ENCODE measurements at regions not wholly inside any gene's neighbourhood (a gene's known extent, or its start where the extent isn't known, plus 50 kb on each side); places are given as distances from the start of the nearest gene placed in this dataset.
"Not testable (repeated sequence)": the region's sequence is repeated elsewhere in the genome, so short reads cannot be mapped to it uniquely, and the experiment has no call there.

GRCh38 chr9:102728946-102729345 is 266.2 kb upstream of the CYLC2 start:
- Histone ChIP-seq H3K27ac (no peak overlapping the region), H3K9me3 (ENCODE audit: severe bottlenecking) (no peaks in the 10 kb centered on the region), H3K36me3 (no peaks in the 10 kb centered on the region), H3K4me3 (ENCODE audit: low read depth, low read length) (no peak overlapping the region), H3K27me3 (ENCODE audit: insufficient read depth, low read depth, severe bottlenecking) (no peaks in the 10 kb centered on the region)
- TF ChIP-seq, protein P1, sequence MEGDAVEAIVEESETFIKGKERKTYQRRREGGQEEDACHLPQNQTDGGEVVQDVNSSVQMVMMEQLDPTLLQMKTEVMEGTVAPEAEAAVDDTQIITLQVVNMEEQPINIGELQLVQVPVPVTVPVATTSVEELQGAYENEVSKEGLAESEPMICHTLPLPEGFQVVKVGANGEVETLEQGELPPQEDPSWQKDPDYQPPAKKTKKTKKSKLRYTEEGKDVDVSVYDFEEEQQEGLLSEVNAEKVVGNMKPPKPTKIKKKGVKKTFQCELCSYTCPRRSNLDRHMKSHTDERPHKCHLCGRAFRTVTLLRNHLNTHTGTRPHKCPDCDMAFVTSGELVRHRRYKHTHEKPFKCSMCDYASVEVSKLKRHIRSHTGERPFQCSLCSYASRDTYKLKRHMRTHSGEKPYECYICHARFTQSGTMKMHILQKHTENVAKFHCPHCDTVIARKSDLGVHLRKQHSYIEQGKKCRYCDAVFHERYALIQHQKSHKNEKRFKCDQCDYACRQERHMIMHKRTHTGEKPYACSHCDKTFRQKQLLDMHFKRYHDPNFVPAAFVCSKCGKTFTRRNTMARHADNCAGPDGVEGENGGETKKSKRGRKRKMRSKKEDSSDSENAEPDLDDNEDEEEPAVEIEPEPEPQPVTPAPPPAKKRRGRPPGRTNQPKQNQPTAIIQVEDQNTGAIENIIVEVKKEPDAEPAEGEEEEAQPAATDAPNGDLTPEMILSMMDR (IDR thresholded peaks at IDR 0.05; ENCODE audit: low read depth, low read length): no peak
- no peak for DNase-seq

DNA sequence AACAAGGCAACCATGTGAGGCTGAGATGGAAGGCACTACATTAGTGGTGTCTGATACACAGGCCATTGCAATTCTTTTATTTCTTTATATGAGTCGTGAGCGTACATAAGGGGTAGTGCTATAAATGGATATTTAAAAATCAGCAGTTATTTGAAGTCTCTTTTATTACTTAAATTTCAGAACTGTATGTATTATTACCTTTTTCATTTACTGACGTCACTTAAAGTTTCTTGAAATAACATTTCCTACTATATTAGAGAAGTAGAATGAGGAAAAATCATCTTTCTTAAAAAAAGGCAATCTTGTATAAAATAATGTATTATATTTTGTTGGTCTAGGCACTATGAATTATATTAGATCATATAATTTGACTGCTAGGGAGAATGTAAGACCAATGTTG is 280.9 kb upstream of the CYLC2 start:
- Histone ChIP-seq H3K27ac (no peak overlapping the region), H3K36me3 (no peaks in the 10 kb centered on the region), H3K4me3 (ENCODE audit: low read depth, low read length) (no peak overlapping the region), H3K27me3 (ENCODE audit: insufficient read depth, low read depth, severe bottlenecking) (no peaks in the 10 kb centered on the region), H3K9me3 (ENCODE audit: severe bottlenecking) (peaks cover 5% of the 10 kb centered on the region)
- no peak for DNase-seq
- TF ChIP-seq, protein P1 (IDR thresholded peaks at IDR 0.05; ENCODE audit: low read depth, low read length): no peak

DNA sequence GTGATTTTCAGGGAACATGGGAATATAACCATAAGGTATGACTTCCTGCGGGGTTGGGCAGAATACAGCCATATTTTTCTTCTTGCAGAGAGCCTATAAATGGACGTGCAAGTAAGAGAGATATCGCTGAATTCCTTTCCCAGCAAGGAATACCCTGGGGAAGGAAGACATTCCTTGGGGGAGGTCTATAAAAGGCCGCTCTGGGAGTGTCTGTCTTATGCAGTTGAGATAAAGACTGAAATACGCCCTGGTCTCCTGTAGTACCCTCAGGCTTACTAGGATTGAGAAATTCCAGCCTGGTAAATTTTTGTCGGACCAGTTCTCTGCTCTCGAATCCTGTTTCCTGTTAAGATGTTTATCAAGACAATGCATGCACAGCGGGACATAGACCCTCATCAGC is 282.2 kb upstream of the CYLC2 start:
- not testable (repeated sequence) for H3K27me3 ChIP-seq (ENCODE audit: insufficient read depth, low read depth, severe bottlenecking); H3K4me3 ChIP-seq (ENCODE audit: low read depth, low read length); H3K36me3 ChIP-seq; H3K27ac ChIP-seq; H3K9me3 ChIP-seq (ENCODE audit: severe bottlenecking)
- peak; percentile 9 for DNase-seq

DNA sequence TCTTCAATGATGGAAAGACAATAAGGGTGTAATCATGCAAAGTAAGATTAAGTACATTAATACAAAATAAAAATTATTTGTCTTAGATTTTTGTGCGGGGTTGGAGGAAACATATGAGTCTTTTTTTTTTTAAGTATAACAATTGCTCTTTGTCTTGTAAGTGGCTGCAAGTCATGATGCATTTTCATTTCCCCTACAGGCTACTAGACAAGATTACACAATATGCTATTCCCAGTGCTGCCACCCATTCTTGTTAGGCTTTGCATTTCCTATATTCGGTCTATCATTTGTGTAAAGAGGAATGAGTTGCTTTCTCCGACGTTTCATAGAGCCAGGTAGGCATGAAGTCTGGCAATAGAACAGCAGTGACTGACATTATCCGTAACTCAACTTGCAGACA is 294.2 kb upstream of the CYLC2 start:
- H3K9me3 ChIP-seq (ENCODE audit: severe bottlenecking): no peaks in the 10 kb centered on the region
- no peak for DNase-seq
- H3K27ac ChIP-seq: no peak overlapping the region
- H3K4me3 ChIP-seq (ENCODE audit: low read depth, low read length): no peak overlapping the region
- no peaks in the 10 kb centered on the region for H3K36me3 ChIP-seq
- TF ChIP-seq, protein P1 (IDR thresholded peaks at IDR 0.05; ENCODE audit: low read depth, low read length): no peak
- no peaks in the 10 kb centered on the region for H3K27me3 ChIP-seq (ENCODE audit: insufficient read depth, low read depth, severe bottlenecking)

- DNase-seq: no peak
- no peak overlapping the region for H3K27ac ChIP-seq
- TF ChIP-seq, protein P1 (IDR thresholded peaks at IDR 0.05; ENCODE audit: low read depth, low read length): no peak
- H3K9me3 ChIP-seq (ENCODE audit: severe bottlenecking): no peaks in the 10 kb centered on the region
- H3K36me3 ChIP-seq: no peaks in the 10 kb centered on the region
- no peaks in the 10 kb centered on the region for H3K27me3 ChIP-seq (ENCODE audit: insufficient read depth, low read depth, severe bottlenecking)
- no peak overlapping the region for H3K4me3 ChIP-seq (ENCODE audit: low read depth, low read length)
Observed at GRCh38 chr9:102669220-102669619, 325.9 kb upstream of the CYLC2 start.

DNA sequence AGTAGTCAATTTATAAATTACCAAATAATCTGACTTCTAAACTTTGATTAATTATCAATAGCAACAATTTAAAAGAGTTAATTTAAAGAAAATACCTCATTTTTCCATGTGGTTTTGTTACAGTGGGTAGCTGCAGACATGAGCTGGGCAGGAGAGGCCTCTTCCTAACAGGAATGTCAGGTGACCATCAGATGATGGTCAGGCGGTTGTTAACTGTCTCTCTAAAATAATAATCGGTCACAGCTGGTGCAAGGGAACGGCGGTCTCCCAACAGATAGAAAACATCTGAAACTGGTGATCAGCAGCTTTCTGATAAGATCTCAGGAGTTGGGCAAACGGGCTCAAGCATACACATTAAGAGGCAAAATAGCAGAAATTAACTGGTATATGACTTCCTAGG is 342.7 kb upstream of the CYLC2 start:
- TF ChIP-seq, protein P1 (IDR thresholded peaks at IDR 0.05; ENCODE audit: low read depth, low read length): no peak
- Histone ChIP-seq H3K27me3 (ENCODE audit: insufficient read depth, low read depth, severe bottlenecking) (no peaks in the 10 kb centered on the region), H3K27ac (no peak overlapping the region), H3K36me3 (no peaks in the 10 kb centered on the region), H3K4me3 (ENCODE audit: low read depth, low read length) (no peak overlapping the region), H3K9me3 (ENCODE audit: severe bottlenecking) (no peaks in the 10 kb centered on the region)
- DNase-seq: no peak

All from WERI-Rb-1 (cell line).